GM19351 (cell line): ENCODE measurements at regions not wholly inside any gene's neighbourhood (a gene's known extent, or its start where the extent isn't known, plus 50 kb on each side); places are given as distances from the start of the nearest gene placed in this dataset.
"Not testable (repeated sequence)": the region's sequence is repeated elsewhere in the genome, so short reads cannot be mapped to it uniquely, and the experiment has no call there.

ENCODE experiments used
- ATAC-seq: cut with Tn5 transposase; IDR thresholded peaks from one replicate; pipeline ENCODE4 v1.9.1; 2021; ENCODE audit warnings: mild to moderate bottlenecking, moderate library complexity; ENCODE audit not compliant: unreplicated experiment

GRCh38 chr14:104474495-104475213 lies 104.9 kb upstream of the C14orf180 start:
- ATAC-seq = no peak

DNA sequence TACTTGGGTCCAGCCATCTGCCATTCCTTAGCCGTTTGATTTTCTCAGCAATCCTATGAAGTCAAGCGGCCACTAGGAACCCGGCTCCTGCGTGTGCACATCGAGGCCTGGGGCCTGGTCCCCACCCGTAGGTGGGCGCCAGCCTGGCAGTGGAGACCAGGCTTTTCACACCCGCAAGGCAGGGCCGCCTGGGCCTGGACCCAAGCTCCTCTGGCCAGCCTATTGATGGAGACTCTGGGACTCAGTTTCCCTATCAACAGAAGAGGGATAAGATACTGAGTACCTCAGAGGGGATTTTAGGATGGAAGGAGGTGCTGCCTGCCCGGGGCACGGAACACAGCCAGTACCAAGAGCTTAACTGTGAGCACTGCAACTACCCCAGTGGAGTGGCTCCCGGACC lies 104.3 kb upstream of the C14orf180 start:
- ATAC-seq = no peak

- no peak for ATAC-seq
Measured at GRCh38 chr14:104475802-104476201, 103.8 kb upstream of the C14orf180 start.

DNA sequence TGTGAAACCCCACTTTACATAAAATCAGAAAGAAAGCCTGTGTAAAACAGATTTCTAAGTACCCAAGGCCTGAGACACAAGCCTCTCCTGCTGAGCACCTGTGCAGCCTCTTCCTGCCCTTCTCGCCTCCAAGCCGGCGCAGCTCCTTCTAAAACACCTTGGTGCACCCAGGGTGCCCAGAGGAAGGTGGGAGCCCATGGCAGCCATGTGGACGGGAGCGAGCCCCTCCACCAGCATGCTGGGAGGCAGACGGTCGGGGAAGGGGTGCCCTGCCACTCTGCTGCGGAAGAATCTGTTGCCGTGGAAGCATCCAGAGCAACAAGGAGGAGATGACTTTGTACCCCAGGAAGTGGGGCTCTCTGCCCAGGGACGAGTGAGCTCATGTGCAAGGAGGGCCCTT lies 103.1 kb upstream of the C14orf180 start:
- ATAC-seq = no peak

GRCh38 chr14:104477117-104477623 lies 102.4 kb upstream of the C14orf180 start:
- no peak for ATAC-seq

GRCh38 chr14:104477666-104478380 lies 101.7 kb upstream of the C14orf180 start:
- ATAC-seq = no peak

DNA sequence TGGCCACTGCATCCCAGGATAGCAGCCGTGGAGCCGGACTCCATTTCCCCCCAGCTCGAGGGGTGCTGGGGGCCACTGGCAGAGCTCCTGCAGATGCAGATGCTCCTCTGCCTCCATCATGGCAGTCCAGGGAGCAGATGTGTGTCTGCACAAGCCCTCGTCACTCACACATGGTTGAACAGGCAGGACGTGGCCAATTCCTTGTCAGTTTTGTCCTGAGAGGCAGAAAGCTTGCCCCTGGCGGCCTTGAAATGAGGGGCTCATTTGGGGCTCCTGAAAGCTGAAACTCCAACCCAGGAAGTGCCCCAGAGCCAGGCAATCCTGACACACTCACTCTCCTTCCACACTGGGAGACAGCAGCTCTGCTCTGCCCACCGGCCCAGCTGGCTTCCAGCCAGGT lies 100.9 kb upstream of the C14orf180 start:
- ATAC-seq = no peak

- no peak for ATAC-seq
Measured at GRCh38 chr14:104479901-104480300, 99.7 kb upstream of the C14orf180 start.

DNA sequence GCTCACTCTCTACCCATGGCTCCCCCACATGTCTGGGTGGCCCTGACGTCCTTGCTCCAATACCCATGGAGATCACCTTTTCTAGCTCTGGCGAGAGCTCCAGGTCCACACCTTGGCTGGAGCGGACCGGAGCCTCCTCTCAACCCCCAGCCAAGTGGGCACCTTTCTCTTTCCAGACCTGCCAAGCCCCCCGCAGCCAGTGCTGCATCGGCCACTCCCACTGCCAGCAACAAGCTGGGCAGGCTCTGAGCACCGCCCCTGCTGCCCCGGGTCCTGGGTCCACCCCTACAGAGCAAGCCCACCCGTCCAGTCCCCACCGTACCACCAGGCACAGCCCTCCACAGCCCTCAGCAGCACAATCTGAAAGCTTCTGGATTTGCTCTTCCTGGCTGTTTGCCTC lies 98.2 kb upstream of the C14orf180 start:
- ATAC-seq = no peak

DNA sequence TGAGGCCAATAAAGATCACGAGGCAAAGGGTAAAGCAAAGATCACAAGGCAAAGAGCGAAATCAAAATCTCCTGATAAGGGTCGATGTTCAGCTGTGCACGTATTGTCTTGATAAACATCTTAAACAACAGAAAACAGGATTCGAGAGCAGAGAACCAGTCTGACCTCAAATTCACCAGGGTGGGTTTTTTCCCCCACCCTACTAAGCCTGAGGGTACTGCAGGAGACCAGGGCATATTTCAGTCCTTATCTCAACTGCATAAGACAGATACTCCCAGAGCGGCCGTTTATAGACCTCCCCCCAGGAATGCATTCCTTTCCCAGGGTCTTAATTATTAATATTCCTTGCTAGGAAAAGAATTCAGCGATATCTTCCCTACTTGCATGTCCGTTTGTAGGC lies 97.5 kb upstream of the C14orf180 start:
- ATAC-seq = not testable (repeated sequence)

DNA sequence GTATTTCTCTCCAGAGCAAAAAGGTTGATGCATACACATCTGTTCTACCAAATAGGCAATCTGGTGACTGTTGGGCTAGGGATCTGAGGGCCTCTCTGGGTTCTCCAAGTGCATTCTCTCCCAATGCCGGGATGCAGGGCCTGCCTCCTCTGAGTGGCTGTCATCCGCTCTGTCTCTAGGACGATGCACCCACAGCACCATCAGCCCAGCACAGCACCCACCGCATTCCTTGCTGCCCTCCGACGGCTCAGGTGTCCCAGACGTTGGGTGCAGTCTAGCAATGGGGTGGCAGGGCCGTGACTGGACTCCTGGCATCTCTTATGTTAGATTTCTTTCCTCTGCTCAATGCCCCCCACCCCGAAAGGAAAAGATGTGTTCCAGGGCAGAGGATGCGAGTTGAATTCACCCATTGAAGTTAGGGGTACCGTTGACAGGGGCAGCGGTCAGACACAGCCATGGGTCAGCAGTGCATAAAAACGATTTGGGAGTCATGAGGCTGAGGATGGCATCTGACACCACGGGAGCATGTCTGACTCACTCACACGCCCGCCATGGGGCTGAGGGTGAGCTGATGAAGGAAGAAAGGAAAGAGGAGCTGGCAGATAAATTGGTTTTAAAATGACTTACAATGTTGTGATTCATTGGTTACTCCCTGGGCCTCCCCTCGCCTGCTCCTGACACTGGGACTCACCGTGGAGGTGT lies 93.2 kb upstream of the C14orf180 start:
- ATAC-seq = no peak

GRCh38 chr14:104494483-104494882 lies 85.1 kb upstream of the C14orf180 start:
- no peak for ATAC-seq

DNA sequence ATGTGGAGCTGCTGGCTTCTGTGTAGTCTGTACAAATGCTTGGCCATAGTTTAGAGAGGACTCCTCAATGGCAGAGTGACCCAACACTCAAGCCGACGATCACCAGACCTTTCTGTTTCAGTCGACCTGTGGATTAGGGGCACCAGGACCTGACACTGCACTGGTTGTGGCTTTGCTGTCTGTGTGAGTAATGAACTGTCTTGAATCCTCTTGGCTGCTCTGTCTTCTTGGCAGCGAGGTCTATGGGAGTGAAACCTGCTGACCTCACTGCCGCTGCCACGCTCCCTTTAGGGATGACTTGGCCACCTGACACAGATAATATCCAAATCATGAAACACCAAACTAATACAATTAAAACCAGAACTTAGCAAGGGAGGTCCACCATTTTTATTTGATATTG lies 83.5 kb upstream of the C14orf180 start:
- ATAC-seq = no peak

- no peak for ATAC-seq
Measured at GRCh38 chr14:104499784-104500760, 79.5 kb upstream of the C14orf180 start.

- no peak for ATAC-seq
Measured at GRCh38 chr14:104502060-104502459, 77.5 kb upstream of the C14orf180 start.

DNA sequence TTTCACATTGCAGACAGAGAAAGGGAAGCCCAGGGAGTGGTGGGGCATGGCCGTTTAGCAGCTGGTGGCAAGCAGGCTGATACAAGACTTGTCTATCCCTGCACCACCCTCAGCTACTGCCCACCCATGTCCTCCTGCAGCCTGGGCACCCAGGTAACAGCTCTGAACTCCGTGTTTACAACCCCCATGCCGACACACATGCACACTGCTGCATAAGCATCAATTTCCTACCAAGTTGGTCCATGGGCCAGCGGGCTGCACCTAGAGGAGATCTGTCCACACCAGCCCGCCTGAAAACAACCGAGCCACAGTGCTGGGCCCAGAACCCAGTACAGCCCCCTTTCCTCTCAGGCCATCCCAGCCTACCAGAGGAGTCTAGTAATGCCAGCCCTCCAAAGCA lies 75.9 kb upstream of the C14orf180 start:
- ATAC-seq = no peak

DNA sequence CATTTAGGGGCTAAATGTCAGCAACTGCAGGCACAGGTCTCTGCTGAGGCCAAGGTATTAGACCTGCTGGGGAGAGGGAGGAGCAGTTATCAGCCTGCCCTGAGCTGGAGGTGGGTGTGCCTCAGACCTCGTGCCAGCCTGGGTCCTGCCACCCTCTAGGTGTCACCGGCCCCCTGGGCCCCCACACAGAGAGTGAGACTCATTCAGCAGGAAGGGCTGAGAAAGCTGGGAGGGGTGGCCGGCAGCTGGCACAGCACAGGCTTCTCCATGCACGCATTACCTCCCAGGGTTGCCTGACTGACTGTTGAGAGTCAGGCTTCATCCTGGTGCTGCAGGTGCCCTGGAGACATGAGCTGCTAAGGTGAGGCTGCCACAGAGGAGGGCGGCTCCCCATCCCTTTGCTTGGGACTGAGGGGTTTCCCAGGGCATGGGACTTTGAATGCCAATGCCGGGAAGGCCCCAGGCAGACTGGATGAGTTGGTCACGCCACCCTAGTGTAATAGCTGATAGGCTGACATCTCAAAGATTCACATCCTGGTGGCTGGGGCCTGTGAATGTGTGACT lies 75.3 kb upstream of the C14orf180 start:
- ATAC-seq = no peak

DNA sequence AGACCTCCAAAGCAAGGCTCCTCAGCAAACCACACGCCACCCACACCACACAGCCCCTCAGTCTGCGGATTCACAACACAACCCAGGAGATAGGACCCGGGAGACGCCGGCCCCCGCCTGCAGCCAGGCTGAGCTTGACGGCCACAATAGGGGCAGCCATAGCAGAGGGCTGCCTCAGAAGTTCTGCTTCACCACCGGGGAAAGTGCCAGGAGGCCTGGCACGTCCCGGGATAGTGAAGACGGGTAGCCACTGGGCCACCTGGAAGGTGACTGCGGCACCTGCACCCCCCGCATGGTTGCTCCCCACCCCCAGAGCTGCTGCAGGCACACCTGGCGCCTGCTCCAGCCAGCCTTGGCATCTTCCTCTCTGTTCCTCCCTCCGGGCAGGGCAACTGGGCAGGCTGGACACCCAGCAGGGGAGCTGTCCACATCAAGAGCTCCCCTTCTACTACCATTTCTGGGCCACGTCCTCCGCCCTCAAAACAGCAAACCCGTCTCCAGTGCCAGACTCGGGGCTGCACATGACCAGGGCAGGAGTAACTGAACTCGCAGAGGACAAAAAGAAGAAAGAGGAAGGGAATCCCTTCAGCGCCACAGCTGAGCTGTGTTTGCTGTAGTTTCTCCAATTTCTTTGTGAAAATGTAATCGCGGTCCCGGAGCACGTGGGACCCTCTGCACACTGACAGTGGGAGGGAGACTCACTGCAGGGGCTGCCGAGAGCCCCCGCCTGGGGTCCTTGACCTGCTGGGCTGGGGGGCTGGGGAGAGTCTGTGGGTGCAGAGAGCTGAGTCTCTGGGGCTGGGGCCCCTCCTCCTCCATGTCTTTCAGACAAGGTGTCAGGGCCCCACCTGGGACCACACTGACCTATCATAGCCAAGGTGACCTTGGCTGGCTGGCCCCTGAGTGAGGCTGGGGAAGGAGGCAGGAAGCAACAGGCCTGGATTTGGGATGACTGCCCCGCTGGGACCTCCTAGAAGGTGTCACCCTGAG lies 74.2 kb upstream of the C14orf180 start:
- no peak for ATAC-seq
